ENCODE measurements at regions not wholly inside any gene's neighbourhood (a gene's known extent, or its start where the extent isn't known, plus 50 kb on each side); places are given as distances from the start of the nearest gene placed in this dataset.

DNA sequence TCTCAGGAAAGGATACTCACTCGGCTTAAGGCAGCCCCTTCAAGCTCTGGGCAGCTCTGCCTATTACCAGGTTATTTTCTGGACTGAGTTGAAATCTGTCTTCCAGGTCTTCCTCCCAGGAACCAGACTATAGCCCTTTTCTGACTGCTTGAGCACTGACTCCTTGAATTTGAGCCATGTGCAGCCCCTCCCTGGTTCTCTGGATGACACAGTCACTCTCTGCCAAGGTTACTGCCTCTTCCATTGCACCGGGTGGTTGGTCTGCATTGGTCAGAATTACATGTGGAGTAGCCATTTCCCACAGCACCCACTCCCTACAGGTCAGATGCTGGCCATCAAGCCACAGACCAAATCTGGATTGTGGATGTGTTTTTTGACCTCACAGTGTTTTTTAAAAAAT lies 81.9 kb downstream of the KLF4 start:
- ChIA-PET CTCF (interaction anchor here (0.9 kb wide), 1 partner anchor 18 kb away, joined by 3 read pairs; no protein-coding TSS in a partner anchor), POLR2A (no interaction called here)
- Mint-ChIP-seq H3K4me3 (no peak overlapping the region), H3K27ac (no peak overlapping the region), H3K36me3 (no peaks in the 10 kb centered on the region), H3K9me3 (no peaks in the 10 kb centered on the region), H3K4me1 (no peaks in the 10 kb centered on the region), H3K27me3 (ENCODE audit: low read depth) (no peaks in the 10 kb centered on the region)
- TF ChIP-seq TEAD1 (CRISPR knock-in tag; IDR thresholded peaks at IDR 0.05), result no peak
- TF ChIP-seq TCF7 (CRISPR knock-in tag; IDR thresholded peaks at IDR 0.05; ENCODE audit: low read depth), result no peak
- no peak for TF ChIP-seq FOXP4 (CRISPR knock-in tag; IDR thresholded peaks at IDR 0.05)
- TF ChIP-seq, protein P1, sequence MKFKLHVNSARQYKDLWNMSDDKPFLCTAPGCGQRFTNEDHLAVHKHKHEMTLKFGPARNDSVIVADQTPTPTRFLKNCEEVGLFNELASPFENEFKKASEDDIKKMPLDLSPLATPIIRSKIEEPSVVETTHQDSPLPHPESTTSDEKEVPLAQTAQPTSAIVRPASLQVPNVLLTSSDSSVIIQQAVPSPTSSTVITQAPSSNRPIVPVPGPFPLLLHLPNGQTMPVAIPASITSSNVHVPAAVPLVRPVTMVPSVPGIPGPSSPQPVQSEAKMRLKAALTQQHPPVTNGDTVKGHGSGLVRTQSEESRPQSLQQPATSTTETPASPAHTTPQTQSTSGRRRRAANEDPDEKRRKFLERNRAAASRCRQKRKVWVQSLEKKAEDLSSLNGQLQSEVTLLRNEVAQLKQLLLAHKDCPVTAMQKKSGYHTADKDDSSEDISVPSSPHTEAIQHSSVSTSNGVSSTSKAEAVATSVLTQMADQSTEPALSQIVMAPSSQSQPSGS (CRISPR knock-in tag; IDR thresholded peaks at IDR 0.05; ENCODE audit: borderline replicate concordance, low read depth), result no peak
- no peak for ATAC-seq
- DNase-seq (ENCODE audit: low spot score), result no peak

DNA sequence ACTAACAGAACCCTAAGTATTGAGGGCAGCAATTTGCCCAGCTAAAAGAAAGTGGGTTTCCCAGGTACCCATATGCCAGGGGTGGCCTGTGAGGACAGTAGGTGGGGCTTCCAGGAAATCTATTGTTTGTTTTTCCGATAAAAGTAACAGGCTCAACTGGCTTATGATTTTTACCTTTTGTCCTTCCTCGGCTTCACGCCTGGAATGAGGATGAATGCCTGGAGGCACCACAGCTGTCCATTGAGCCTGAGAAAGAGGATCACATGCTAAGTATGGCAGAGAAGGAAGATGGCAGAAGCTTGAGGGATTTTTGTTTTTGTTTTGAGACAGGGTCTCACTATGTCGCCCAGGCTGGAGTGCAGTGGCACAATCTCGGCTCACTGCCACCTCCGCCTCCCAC lies 84.1 kb downstream of the KLF4 start:
- no peak overlapping the region for H3K27ac Mint-ChIP-seq
- CTCF ChIA-PET, result interaction anchor here (1.2 to 2.0 kb wide), 2 partner anchors 20 kb away, joined by 5 to 8 read pairs; no protein-coding TSS in a partner anchor
- POLR2A ChIA-PET, result no interaction called here
- H3K36me3 Mint-ChIP-seq, result no peaks in the 10 kb centered on the region
- no peak for TF ChIP-seq SP1 (CRISPR knock-in tag; conservative IDR thresholded peaks at IDR 0.05)
- no peak for TF ChIP-seq NR2C2 (CRISPR knock-in tag; IDR thresholded peaks at IDR 0.05)
- TF ChIP-seq, protein P2, sequence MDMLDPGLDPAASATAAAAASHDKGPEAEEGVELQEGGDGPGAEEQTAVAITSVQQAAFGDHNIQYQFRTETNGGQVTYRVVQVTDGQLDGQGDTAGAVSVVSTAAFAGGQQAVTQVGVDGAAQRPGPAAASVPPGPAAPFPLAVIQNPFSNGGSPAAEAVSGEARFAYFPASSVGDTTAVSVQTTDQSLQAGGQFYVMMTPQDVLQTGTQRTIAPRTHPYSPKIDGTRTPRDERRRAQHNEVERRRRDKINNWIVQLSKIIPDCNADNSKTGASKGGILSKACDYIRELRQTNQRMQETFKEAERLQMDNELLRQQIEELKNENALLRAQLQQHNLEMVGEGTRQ (CRISPR knock-in tag; IDR thresholded peaks at IDR 0.05), result no peak
- TF ChIP-seq NFYB (CRISPR knock-in tag; conservative IDR thresholded peaks at IDR 0.05; ENCODE audit: low read depth), result no peak
- no peak for TF ChIP-seq TCF7 (CRISPR knock-in tag; IDR thresholded peaks at IDR 0.05; ENCODE audit: low read depth)
- TF ChIP-seq, protein P3, sequence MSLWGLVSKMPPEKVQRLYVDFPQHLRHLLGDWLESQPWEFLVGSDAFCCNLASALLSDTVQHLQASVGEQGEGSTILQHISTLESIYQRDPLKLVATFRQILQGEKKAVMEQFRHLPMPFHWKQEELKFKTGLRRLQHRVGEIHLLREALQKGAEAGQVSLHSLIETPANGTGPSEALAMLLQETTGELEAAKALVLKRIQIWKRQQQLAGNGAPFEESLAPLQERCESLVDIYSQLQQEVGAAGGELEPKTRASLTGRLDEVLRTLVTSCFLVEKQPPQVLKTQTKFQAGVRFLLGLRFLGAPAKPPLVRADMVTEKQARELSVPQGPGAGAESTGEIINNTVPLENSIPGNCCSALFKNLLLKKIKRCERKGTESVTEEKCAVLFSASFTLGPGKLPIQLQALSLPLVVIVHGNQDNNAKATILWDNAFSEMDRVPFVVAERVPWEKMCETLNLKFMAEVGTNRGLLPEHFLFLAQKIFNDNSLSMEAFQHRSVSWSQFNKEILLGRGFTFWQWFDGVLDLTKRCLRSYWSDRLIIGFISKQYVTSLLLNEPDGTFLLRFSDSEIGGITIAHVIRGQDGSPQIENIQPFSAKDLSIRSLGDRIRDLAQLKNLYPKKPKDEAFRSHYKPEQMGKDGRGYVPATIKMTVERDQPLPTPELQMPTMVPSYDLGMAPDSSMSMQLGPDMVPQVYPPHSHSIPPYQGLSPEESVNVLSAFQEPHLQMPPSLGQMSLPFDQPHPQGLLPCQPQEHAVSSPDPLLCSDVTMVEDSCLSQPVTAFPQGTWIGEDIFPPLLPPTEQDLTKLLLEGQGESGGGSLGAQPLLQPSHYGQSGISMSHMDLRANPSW (CRISPR knock-in tag; conservative IDR thresholded peaks at IDR 0.05; ENCODE audit: low read depth), result no peak
- TF ChIP-seq, protein P4, sequence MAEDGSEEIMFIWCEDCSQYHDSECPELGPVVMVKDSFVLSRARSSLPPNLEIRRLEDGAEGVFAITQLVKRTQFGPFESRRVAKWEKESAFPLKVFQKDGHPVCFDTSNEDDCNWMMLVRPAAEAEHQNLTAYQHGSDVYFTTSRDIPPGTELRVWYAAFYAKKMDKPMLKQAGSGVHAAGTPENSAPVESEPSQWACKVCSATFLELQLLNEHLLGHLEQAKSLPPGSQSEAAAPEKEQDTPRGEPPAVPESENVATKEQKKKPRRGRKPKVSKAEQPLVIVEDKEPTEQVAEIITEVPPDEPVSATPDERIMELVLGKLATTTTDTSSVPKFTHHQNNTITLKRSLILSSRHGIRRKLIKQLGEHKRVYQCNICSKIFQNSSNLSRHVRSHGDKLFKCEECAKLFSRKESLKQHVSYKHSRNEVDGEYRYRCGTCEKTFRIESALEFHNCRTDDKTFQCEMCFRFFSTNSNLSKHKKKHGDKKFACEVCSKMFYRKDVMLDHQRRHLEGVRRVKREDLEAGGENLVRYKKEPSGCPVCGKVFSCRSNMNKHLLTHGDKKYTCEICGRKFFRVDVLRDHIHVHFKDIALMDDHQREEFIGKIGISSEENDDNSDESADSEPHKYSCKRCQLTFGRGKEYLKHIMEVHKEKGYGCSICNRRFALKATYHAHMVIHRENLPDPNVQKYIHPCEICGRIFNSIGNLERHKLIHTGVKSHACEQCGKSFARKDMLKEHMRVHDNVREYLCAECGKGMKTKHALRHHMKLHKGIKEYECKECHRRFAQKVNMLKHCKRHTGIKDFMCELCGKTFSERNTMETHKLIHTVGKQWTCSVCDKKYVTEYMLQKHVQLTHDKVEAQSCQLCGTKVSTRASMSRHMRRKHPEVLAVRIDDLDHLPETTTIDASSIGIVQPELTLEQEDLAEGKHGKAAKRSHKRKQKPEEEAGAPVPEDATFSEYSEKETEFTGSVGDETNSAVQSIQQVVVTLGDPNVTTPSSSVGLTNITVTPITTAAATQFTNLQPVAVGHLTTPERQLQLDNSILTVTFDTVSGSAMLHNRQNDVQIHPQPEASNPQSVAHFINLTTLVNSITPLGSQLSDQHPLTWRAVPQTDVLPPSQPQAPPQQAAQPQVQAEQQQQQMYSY (CRISPR knock-in tag; IDR thresholded peaks at IDR 0.05), result no peak
- H3K4me3 Mint-ChIP-seq, result no peak overlapping the region
- no peak for DNase-seq (ENCODE audit: low spot score)
- no peaks in the 10 kb centered on the region for H3K4me1 Mint-ChIP-seq
- peaks cover 9% of the 10 kb centered on the region for H3K9me3 Mint-ChIP-seq
- no peak for ATAC-seq
- no peaks in the 10 kb centered on the region for H3K27me3 Mint-ChIP-seq (ENCODE audit: low read depth)

- no peak overlapping the region for H3K4me3 Mint-ChIP-seq
- H3K9me3 Mint-ChIP-seq, result peaks cover 9% of the 10 kb centered on the region
- ChIA-PET POLR2A (no interaction called here), CTCF (interaction anchor here (1.2 to 2.1 kb wide), 2 partner anchors 21 to 61 kb away, joined by 5 read pairs; no protein-coding TSS in a partner anchor)
- no peaks in the 10 kb centered on the region for H3K27me3 Mint-ChIP-seq (ENCODE audit: low read depth)
- no peaks in the 10 kb centered on the region for H3K4me1 Mint-ChIP-seq
- TF ChIP-seq MYBL2 (CRISPR knock-in tag; IDR thresholded peaks at IDR 0.05), result no peak
- TF ChIP-seq ZNF396 (CRISPR knock-in tag; IDR thresholded peaks at IDR 0.05; ENCODE audit: borderline replicate concordance), result no peak
- no peak for TF ChIP-seq ESRRA (CRISPR knock-in tag; IDR thresholded peaks at IDR 0.05; ENCODE audit: borderline replicate concordance)
- no peak for TF ChIP-seq ZNF671 (CRISPR knock-in tag; IDR thresholded peaks at IDR 0.05)
- no peak for TF ChIP-seq ATF1 (CRISPR knock-in tag; IDR thresholded peaks at IDR 0.05)
- TF ChIP-seq CREM (CRISPR knock-in tag; IDR thresholded peaks at IDR 0.05), result no peak
- no peak overlapping the region for H3K27ac Mint-ChIP-seq
- ATAC-seq, result no peak
- H3K36me3 Mint-ChIP-seq, result no peaks in the 10 kb centered on the region
- no peak for DNase-seq (ENCODE audit: low spot score)
Measured at GRCh38 chr9:107404736-107405135, 84.8 kb downstream of the KLF4 start.

All from WTC11 (cell line).